MV-4-11 (cell line): ENCODE measurements at regions not wholly inside any gene's neighbourhood (a gene's known extent, or its start where the extent isn't known, plus 50 kb on each side); places are given as distances from the start of the nearest gene placed in this dataset.
"Not testable (repeated sequence)": the region's sequence is repeated elsewhere in the genome, so short reads cannot be mapped to it uniquely, and the experiment has no call there.

Experiments used
- DNase-seq: peaks from one replicate; lab custom pipeline; 2025; lab: John Stamatoyannopoulos, UW

DNA sequence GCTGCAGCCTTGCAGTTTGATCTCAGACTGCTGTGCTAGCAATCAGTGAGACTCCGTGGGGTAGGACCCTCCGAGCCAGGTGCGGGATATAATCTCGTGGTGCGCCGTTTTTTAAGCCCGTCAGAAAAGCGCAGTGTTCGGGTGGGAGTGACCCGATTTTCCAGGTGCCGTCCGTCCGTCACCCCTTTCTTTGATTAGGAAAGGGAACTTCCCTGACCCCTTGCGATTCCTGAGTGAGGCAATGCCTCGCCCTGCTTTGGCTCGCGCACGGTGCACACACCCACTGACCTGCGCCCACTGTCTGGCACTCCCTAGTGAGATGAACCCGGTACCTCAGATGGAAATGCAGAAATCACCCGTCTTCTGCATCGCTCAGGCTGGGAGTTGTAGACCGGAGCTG lies 203.2 kb downstream of the SNCAIP start:
- DNase-seq: not testable (repeated sequence)

DNA sequence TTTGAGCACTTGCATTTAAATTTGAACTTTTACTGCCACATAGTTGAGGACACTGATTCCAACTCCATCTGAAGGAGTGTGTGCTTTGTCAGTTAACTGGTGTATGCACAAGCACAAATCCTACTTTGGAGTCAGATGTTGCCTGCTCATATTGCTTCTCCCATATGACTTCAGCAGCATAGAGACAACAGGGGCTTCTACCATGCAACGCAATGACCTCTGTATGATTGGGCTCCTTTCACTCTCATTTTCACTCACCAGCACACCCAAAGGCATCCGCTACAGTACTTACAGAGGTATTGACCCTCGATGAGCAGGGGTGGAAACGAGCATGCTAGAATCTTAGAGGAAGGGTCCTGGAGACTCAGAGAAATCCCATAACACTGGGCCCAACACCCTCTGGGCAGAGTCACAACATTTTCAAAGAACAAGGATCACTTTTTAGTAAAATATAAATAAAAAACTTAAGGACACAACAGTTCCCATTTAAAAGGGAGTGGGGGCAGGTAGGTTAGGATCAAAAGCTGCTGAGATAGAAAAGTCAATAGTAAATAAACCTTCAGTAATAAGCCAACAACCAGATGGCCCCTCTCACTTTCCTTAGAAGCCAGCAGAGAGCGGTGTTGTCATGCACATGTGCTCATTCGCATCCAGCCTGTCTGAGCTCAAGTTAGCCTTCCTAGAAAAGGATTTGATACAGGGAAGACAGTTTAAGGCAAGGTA lies 203.8 kb downstream of the SNCAIP start:
- peak; percentile 29 for DNase-seq

DNA sequence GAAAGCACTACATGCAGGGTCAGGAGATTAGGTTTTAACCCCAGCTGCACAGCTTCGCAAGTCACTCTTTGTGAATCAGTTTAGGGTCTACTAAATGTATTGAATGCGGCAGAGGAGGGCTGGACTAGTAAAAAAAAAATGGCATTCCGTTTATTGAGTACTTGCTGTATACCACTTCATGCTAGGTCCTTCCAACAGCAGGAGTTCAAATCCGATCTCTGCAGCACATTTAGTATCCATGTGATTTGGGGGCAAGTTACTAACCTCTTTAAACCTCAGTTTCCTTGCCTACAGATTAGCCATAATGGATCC lies 204.4 kb downstream of the SNCAIP start:
- no peak for DNase-seq

DNA sequence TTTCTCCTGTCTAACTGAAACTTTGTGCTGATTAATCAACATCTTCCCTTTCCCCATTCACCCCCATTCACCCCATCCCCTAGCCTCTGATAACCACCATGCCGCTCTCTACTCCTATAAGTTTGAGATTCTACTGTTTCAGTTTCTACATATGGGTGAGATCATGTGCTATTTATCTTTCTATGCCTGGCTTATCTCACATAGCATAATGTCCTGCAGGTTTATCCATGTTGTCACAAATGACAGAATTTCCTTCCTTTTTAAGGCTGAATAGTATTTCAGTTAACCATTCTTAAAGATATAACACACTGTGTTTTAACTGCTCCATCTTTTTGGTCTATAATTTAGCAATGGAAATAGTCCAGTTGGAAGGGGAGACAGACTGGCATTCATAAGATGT lies 205.1 kb downstream of the SNCAIP start:
- no peak for DNase-seq

DNA sequence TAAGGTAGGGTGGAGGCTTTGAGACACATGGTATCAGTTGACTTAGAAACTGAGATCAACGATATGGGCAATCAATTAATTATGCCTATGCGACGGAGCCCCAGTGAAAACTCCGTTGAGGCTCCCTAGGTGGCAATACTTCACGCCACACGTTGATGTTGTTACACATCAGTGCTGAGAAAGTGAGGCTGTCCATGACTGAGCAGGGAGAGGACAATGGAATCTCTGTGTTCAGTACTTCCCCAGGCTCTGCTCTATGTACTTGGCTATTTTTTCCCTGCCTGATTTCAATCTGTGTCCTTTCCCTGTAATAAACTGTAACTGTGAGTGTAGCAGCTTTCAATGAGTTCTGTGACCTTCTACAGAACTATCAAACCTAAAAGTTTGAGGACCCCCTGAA lies 211.7 kb downstream of the SNCAIP start:
- DNase-seq: no peak

DNA sequence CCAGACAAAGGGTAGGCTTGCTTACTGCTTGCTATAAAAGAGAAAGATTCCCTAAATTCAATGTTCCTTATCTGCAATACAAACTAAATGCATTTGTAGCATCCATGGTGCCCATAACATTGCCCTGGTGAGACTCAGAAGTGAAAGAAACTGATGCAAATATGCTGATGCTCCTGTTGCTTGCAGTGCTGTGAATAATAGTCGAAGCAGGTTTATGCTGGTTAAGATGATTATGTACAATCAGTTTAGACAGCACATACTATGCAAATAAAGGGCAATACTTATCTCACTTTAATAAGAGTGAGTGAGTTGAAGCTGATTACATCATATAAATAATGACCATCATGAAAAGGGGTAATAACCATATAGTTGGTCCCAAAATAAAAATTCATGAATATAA lies 215.5 kb downstream of the SNCAIP start:
- DNase-seq: no peak

DNA sequence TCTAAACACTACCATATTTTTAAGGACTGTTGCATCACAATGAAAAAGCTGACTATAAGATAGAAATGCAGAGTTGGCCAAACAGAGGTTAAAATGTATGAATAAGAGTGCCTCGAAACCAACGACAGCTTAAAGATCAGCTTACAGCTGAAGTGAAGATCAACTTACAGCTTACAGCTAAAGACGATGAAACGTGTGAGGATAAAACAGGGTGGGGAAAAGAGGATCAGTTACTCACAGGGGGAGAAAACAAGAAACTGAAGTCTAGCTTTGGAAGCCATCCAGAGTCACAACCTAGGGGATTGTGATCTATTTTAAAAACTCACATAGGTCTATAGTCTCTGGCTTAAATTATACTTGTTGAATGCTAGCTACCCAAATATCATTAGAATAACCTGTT lies 220.0 kb downstream of the SNCAIP start:
- no peak for DNase-seq

DNA sequence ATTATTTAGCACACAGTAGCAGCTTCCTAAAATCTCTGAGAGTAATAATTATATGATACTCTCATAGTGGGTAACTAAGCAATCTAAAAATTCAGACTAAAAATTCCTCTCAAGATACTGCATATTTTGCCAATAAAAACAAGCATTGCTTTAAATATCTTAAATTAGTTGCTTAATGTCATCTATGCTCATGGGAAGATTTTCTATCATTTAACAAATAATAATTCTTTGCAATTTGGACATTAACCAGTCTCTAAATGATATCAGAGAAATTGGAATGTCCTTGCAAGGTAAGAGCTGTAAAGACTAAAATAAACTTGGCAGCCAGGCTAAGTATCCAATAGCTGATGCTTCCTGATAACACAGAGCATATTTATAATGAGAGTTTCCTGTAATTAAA lies 221.8 kb downstream of the SNCAIP start:
- DNase-seq: no peak

DNA sequence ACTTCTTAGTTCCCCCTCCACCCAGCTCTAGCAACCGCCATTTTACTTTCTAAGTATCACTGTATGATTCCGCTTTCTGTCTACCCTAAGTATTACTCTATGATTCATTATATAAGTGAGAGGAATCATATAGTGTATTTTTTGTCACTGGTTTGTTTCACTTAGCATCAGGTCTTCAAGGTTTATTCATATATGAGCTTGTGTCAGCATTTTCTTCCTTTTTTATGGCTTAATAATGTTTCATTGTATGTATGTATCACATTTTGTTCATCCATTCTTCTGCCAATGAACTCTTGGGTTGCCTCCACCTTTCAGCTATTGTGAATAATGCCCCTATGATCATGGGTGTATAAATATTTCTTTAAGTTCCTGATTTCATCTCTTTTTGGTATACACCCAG lies 222.8 kb downstream of the SNCAIP start:
- DNase-seq: no peak

DNA sequence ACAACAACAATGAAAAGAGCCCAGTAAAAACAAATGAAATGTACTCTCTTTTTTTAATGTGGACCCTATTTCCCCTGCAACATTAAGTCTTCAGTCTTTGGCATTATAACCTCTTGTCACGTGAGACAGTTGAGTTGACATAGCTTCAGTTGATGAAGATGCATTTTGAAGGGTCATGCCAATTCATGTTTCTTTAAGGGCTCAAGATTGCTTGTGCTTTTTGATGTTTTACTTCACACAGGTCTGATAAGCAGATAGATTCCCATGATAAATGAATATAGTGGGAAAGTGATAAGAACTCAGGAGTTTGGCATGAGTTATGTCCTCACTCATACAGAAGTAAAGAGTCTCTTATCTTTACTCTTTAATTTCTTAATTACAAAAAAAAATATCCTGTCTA lies 229.4 kb downstream of the SNCAIP start:
- DNase-seq: no peak

DNA sequence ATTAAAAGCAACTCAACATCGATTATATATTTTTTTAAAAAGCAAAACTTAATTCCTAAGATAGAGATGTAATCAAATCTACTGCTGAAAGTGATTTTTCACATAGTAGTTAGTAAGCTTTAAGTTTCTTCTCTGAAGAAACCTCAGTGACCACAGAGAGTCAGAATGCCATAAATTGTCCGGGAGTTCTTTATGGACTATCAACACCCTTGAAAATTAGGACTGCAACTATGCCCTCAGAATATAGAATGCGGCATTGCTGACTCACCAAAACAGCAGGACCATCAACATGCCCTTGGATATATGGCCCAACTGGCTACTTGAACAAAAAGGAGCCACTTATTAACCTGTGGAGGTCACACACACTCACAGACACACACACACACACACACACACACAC lies 228.9 kb upstream of the SNX2 start:
- DNase-seq: no peak

DNA sequence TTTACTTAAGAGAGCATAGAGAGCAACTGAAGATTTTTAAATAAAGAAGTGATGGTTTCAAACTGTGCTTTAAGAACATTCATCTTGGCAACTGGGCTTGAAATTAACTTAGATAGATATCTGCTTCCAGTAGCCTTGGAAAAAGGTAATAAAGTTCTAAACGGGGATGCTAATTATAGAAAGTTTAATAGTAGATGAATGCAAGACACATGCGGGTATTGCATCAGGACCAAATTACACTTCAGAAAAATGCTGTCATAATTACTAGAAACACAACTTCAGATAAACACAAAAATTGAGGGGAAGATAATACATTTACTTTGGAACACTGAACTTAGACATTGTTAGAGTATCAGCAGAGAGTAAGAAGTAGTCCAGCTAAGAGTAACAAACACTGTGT lies 227.7 kb upstream of the SNX2 start:
- no peak for DNase-seq

DNA sequence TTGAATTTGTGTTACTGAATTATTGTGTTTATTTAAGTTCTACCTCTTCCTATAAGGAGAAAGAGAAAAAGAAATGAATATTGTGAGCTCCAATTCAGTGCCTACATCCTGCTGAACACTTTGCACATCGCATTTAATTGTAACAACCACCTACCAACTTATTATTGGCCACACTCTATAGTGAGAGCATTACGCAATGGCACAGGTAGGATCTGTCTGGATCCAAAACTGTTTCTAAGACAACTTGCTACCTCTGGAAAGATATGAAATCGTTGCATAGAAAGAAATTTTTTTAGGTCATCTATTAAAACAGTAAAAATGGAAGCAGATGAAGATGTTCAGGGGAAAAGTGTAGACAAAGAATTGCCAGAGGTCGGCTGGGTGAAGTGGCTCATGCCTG lies 227.2 kb upstream of the SNX2 start:
- DNase-seq: no peak

DNA sequence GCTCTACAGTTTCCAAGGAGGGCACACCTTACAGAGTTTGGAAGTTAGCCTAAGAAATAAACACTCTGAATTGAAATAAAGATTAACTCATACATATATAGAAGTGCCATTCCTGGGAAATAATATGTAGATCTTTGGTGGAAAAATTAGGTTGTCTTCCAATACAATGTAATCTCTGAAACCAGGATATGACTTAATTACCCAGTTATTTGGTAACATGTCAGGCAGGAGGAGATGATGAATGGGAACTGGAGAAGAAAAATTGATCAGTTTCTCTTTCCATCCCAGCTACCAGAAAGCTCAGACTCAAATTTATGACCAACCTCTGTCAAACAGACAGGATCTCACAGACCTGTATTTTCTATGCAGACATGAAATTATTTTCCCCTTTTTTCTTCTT lies 215.2 kb upstream of the SNX2 start:
- DNase-seq: no peak

DNA sequence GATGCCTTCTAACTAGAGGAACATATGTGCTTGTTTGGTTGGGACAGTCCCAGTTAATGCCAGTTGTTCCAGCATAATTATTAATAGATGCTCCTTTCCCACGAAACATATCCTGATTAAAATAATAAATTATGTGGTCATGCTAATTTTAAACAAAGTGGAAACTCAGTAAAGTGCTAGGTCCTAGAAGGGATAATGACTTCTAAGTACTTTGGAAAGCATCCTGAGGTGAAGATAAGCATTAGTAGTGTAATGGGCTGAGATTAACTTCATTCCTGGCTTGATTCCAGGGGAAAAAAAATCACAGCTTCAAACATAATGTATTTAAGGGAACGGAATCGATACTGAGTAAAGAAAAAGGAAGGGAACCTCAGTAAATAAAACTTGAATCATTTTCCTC lies 213.7 kb upstream of the SNX2 start:
- no peak for DNase-seq

DNA sequence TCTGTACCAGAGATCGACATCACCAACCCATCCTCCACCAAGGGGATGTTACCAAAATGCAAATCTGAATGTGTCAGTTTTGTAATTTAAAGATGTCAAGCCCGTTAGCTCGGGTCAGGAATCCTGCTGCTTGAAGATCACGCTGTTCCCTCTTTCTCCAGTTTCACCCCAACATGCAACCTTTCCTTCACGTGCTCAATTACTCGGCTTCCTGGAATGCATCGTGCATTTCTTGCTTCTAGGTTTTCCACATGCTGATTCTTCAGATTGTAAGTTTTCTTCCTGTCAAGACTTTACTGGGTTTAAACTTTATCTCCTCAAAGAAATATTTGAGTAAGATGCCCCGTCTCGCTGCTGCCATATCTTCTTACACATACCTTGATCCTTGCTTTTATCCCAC lies 209.5 kb upstream of the SNX2 start:
- no peak for DNase-seq

DNA sequence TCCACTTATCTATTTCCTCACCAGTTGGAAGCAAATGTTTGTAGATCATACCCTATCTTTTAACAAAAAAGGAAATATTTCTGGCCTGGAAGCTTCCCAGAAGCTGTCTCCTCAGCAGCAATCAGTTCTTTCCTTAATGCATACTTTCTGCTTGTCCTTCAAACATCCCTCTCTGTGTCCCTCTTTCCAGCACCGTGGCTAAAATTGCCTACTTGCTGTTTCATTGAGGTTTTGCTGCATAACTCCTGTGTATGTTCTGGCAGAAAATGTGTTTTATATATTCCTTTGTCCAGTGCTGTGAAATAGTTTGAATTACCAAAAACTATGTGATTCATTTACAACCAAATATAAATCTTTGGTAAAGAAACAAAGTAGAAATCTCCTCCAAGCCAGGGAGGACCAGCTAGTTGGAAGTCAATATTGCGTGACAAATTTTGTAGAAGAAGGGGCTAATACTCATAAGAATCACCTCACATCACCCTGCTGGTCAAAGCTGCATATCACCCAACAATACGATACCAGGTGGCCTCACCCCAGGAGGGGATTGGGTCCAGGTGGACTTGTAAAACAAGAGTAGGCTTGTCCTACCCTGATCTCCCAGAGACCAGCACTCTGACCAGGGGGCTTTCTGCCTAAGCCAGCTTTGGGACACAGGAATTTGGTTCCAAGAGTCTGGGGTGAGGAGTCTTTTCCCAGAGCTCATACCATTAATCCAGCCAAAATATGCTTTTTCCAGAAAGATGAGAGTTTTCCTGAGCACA lies 198.4 kb upstream of the SNX2 start:
- DNase-seq: no peak

DNA sequence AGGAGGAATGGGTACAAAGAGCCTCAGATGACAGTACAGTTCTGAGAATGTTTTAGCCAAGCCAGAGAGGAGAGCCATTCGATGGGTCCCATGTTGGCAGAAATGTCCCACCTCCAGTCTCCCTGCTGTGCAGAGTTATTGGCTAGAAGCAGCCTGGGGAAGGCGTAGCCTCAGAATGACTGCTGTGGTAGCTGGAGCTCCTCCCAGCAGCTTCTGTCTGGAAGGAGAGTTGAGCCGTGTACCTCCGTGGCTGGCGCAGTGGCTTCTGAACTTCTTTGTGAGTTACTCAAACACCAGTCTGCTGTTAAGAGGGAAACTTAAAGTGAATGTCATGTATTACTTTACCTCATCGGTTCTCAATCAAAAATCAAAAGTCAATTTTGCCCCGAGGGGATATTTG lies 193.3 kb upstream of the SNX2 start:
- DNase-seq: no peak

DNA sequence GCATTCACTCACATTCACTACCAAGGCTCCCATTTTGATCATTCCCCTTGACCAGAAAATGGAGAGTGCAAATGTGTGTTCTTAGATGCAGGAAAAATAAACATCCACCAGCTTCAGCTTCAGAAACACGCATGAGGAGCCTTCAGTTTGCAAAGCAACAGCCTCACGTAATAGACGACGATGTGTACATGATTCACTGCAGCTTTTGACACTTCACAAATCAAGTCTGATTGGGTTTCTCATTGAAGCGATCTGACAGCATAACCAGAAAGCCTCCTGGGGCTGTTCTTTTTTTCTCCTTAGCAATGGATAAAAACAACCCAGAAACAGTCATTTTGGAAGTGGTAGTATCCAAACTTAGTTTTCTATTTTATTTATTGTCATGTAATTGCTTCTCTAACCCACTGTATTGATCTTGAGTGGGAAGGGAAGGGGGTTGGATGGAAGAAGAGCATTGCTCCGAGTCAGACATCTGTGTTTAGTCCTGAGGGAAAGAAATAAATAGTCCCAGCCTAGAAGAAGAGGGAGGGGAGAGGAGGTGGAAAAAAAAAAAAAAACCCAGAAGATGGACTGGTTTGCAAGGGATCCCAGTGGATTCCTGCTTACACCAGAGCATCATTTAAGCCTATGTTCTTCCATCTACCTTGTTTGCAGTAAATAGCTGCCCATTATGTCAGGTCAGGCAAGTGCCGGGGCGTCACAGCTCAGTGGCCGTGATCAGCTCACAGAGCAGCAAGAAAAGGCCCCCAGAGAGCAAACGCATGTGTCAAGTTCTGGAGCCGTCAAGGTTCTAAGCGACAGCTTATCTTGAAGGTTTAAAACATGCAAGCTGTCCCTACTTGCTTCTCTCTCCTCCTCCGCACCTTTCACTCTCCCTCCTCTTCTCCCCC lies 190.2 kb upstream of the SNX2 start:
- no peak for DNase-seq

DNA sequence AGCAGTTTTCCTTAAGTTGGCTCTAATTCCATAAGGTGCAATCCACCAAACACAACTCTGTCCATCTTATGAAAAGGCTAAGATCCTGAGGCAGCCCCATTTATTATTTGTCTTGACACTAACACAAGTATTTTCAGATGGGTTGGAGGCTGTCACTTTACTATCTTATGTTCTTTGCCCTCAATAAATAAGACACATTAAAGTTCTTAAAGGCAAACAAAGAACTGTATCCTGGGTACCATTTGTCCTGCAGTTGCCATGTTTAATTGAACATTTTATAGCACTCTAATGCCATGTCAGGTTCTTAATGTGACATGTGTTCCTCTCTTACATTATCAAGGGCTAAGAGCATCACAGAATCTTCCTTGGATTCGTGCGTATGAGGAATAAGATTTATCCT lies 189.5 kb upstream of the SNX2 start:
- DNase-seq: no peak

DNA sequence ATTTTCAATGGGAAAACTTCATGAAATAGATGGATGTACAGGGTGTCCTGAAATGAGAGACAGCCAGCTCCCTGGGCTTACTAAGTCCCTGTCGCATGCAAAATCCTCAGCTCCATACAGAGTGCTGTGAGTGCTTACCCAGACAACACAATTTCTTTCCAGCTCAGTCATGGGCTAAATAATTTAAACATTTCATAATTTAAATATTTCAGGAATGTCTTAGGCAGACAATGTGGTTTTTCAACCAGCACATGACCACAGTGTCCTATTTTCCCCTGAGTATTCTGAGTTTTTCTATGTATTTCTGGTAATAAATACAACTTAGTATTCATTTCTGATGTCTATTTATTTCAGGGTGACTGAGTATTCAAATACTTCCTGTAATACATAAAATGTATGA lies 188.5 kb upstream of the SNX2 start:
- no peak for DNase-seq

DNA sequence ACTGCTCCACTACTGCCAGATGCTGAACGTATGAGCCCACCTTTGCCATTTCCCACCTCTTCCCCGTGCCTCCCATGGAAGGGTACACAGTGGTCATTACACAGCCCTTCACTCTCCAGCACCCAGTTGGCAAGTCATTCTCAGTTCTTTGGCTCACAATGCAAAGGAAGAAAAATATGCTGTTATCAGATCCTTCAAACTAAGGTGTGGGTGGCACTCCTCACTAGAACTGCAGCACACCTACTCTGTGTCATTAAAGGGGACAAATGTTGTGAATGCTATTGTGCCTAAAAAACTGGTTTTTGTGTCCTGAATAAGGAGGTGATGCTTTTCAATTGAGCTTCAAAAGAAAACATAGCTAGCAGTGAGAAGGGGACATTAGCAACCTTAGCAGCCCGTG lies 183.1 kb upstream of the SNX2 start:
- DNase-seq: no peak

DNA sequence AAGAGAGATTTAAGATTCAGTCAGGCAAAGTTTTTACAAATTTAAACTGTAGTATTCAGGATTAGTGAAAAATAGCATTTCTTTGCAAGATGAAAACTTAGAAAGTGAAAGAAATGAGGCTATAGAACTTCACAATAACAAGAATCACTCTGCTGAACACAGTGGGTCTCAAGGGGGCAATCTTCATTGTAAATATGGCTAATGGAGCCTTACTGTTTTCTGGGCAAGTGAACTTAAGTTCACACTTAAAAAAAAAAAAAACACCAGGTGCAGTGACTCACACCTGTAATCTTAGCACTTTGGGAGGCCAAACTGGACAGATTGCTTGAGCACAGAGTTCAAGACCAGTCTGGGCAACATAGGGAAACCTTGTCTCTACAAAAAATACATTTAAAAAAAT lies 175.9 kb upstream of the SNX2 start:
- no peak for DNase-seq
